Motor neuron (in vitro differentiated cells): ENCODE measurements at regions not wholly inside any gene's neighbourhood (a gene's known extent, or its start where the extent isn't known, plus 50 kb on each side); places are given as distances from the start of the nearest gene placed in this dataset.

Experiments used
- ATAC-seq, 8 experiments: fragments of 200-7000 bp; cut with Tn5 transposase; replicated peaks in 6 of 8; 2 replicates each; pipeline ENCODE4 v1.8.0; 2021; ENCODE audit warnings: mild to moderate bottlenecking in 8 of 8, moderate library complexity in 8 of 8
- H3K27ac ChIP-seq, 2 donors: fragments of 250-450 bp; sonication (Bioruptor Pico); 2 replicates each; pipeline ENCODE4 v1.9.0; 2021; ENCODE audit warnings: antibody characterized with exemption in 2 of 2, mild to moderate bottlenecking in 2 of 2, moderate library complexity in 1 of 2
- H3K4me1 ChIP-seq, 2 donors: fragments of 250-450 bp; sonication (Bioruptor Pico); replicated peaks in 1 of 2; 2 replicates each; pipeline ENCODE4 v1.6.1; 2021; ENCODE audit warnings: antibody characterized with exemption in 2 of 2, mild to moderate bottlenecking in 2 of 2, moderate library complexity in 1 of 2
- H3K4me3 ChIP-seq, 5 donors: fragments of 250-450 bp; sonication (Bioruptor Pico); 2 replicates each; pipeline ENCODE4 v1.9.0; 2021; ENCODE audit warnings: antibody characterized with exemption in 5 of 5, mild to moderate bottlenecking in 5 of 5, moderate library complexity in 4 of 5
- WGBS, 10 experiments: fragments of 450-650 bp; shearing (Covaris generic); methylation state at CpG; one replicate each; pipeline ENCODE4 v1.0.0; 2022; 5-methylcytosine and 5-hydroxymethylcytosine counted together
- in situ Hi-C, 9 experiments: fragments of 400-800 bp; cut with MboI; loops; one replicate each; pipeline ENCODE4 v1.15.0; 2021; ENCODE audit warnings: low sequenced_read_pairs in 9 of 9, low pct_unique_long_range_greater_than_20kb in 2 of 9; ENCODE audit not compliant: unreplicated experiment in 9 of 9

DNA sequence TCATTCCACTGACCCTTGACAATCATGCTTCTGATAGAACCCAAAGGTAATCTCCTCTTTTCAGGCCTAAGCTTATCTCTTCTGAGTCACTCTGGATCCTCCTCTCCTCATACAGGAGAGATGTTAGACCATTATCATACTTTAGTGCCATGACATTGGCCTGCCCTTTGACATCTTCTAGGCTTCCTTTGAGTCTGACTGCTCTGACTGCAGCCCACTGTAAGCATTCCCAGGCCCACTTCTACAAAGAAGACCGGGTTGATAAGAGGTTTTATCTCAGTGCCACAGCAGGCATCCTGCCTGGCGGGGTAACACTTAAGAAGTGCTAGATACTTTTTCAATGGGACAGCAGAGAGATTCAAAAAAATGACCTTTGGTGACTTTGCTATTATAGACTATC is 438.0 kb downstream of the KCNA4 start:
- Histone ChIP-seq H3K4me3 (no peak overlapping the region), H3K27ac (no peak overlapping the region), H3K4me1 (no peaks in the 10 kb centered on the region)
- no peak for ATAC-seq
- in situ Hi-C loops, result no loop called here
- 0 to 100% (median 17%) methylated on average over 1 to 2 of the region's 2 CpGs; no CpG with 5 or more reads in 3 of the 10 experiments for WGBS, 10 experiments

DNA sequence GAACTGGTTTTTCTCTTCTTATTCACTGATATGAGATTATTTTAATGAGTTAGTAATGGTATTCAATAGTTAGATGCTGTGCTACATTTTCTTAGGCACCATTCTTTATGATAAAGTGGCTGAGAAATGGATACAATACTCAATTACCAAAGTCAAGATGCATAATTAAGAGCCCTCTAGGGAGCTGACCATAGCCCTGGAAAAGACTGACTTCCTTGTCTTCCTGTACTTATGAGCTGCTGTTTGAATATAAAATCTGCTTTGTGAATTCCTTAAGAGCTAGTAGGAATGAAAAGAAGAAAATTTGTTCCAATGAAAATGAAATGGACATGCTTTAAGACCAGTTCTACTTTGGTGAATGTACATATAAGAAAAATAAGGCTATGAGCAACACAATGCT is 452.3 kb downstream of the KCNA4 start:
- in situ Hi-C loops, result no loop called here
- Histone ChIP-seq H3K4me3 (no peak overlapping the region), H3K27ac (no peak overlapping the region), H3K4me1 (peaks cover 0 to 11% of the 10 kb centered on the region in 2 donors)
- ATAC-seq, result peak in 1 of 8 experiments; percentile 55

DNA sequence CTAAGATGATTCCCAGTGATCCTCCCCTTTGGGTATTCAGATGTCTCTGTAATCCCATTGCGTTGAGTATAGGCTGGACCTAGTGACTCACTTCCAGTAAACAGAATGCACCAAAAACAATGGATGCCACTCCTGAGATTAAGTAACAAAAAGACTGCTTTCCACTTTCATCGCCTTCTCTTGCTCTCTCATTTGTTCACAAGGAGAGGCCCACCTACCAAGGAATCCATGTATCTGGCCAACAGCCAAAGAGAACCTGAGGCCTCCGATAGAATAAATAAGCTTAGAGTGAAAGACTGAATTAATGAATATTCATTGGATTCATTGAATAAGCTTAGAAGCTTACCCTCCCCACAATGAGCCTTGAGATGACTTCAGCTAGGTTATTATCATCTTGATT is 454.6 kb downstream of the KCNA4 start:
- no peak overlapping the region for H3K4me3 ChIP-seq
- no peak overlapping the region for H3K27ac ChIP-seq
- in situ Hi-C loops, result no loop called here
- peak; percentile 32 to 93 (median 74) for ATAC-seq
- peaks cover 0 to 11% of the 10 kb centered on the region in 2 donors for H3K4me1 ChIP-seq
- WGBS, 10 experiments, result 0 to 68% (median 30%) methylated on average over 1 to 3 of the region's 3 CpGs; no CpG with 5 or more reads in 1 of the 10 experiments

DNA sequence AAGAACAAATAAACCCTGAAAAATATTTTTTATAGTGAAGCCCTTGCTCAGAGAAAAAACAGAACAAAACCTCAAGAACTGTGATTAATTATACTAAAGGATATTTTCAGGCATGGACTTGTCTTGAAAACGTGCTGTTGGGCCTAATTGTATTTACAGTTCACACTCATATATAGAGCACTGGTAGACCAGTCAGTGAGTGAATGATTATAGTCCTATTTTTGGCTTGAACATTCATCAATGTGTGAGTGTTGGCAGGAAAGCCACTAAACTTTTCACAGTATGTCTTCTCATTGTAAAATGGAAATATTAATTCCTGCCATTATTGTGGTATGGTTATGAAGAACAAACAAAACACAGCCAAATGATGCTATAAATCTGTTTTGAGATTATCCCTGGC is 462.8 kb downstream of the KCNA4 start:
- no peaks in the 10 kb centered on the region for H3K4me1 ChIP-seq
- peak in 3 of 8 experiments; percentile 28 to 66 (median 54) for ATAC-seq
- in situ Hi-C loops, result no loop called here
- H3K27ac ChIP-seq, result no peak overlapping the region
- WGBS, 10 experiments, result 0 to 43% (median 32%) methylated on average over 1 of the region's 1 CpG; no CpG with 5 or more reads in 2 of the 10 experiments
- H3K4me3 ChIP-seq, result no peak overlapping the region

DNA sequence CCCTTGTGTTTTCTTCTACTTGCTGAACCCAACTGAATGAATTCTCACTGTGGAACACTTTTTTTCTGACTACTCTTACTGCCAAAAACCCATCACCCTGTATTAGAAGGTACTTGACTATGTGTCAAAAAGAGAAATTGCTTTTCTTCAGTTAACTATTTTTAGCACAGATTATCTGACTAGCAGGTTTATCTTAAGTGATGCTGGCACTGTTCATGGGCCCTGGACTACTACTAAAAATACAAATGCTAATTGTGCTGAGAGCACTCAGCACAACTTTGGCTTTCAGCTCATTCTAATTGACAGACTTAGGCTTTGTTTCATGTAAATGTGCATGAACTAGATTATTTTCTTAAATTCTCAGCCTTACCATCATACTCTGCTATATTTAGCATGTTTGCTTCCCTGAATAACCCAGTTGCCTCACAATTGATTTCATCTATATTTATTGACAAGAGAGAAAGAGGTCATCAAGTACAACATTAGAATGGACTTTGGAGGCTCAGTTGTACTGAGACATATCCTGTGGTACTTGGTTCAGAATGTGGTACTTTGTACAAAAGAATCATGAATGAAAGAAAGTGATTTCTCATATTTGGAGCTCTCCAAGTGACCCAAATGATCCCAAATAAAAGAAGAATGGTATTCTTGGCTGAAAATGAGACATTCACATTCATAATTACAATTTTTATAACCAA is 478.3 kb downstream of the KCNA4 start:
- in situ Hi-C loops, result no loop called here
- no peak for ATAC-seq
- no peak overlapping the region for H3K27ac ChIP-seq

DNA sequence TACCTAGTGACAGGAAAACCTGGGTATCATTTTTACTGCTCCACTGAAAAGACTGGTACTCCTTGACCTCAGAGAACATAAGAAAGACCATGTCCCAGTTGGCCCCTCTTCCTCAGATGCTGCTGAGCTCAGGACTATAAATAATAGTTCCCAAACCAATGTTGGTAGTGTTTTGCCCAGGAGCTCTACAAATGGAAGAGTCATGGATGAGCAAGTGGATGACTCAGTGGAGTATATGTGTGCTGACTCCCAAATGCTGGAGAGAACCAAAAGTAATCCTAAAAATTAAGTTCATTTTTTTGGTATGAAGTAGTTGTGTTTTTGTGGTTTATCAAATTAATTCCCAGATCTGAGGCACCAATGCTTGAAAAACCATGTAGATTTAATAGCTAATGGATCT is 482.0 kb downstream of the KCNA4 start:
- in situ Hi-C loops, result no loop called here
- no peaks in the 10 kb centered on the region for H3K4me1 ChIP-seq
- no peak overlapping the region for H3K4me3 ChIP-seq
- H3K27ac ChIP-seq, result no peak overlapping the region
- ATAC-seq, result no peak

More for the DNA sequence above, 478.3 kb downstream of the KCNA4 start:
- Histone ChIP-seq H3K4me3 (no peak overlapping the region), H3K4me1 (no peaks in the 10 kb centered on the region)

DNA sequence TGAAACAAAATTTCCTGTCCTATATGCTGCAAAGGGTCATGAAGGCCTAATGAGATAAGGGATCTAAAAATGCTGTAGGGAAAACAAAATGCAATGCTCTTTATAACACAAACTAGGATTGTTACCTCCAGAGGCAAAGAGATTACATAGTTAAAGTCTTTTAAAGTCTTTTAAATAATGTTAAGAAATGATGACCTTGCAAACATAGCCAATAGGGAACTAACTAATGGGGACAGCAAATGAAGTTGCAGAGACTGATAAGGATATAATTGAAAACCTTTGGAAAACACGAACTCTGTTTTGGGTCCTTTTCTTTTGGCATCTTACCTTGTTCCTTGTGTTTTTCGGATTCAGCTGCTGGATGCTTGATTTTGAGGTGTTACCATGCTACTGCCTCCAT is 485.9 kb downstream of the KCNA4 start:
- ATAC-seq, result no peak
- in situ Hi-C loops, result no loop called here
- WGBS, 10 experiments, result 0 to 100% (median 52%) methylated on average over 1 to 2 of the region's 2 CpGs
- H3K27ac ChIP-seq, result no peak overlapping the region
- no peaks in the 10 kb centered on the region for H3K4me1 ChIP-seq
- H3K4me3 ChIP-seq, result no peak overlapping the region

DNA sequence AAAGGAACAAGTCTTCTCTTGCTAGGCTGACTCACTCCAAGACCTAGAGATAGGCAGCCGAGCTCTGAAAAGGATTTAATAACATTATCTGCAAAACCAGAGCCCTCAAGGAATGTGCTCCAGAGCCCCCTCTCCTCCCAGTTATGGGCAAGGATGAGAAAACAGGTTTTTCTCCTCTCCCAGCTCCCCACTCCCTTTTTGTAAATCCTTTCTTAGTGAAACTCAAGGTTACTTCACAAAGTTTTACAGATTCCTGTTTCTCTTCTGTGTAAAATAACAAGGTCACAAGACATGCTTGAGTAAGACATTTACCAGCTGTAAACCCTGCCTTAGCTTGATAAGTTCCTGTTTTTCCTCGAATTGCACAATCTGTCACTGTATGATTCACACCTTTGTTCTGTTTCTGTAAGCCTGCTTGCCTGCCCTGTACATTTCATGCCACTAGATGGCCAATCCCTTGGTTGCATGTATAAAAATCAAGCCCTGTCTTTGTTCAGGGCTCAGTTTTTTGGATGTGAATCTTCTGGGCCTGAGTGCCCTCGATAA is 489.4 kb downstream of the KCNA4 start:
- no peak overlapping the region for H3K4me3 ChIP-seq
- no peaks in the 10 kb centered on the region for H3K4me1 ChIP-seq
- peak; percentile 44 to 82 (median 58) for ATAC-seq
- no peak overlapping the region for H3K27ac ChIP-seq
- WGBS, 10 experiments, result 0 to 82% (median 63%) methylated on average over 1 to 3 of the region's 3 CpGs
- in situ Hi-C loops, result no loop called here

DNA sequence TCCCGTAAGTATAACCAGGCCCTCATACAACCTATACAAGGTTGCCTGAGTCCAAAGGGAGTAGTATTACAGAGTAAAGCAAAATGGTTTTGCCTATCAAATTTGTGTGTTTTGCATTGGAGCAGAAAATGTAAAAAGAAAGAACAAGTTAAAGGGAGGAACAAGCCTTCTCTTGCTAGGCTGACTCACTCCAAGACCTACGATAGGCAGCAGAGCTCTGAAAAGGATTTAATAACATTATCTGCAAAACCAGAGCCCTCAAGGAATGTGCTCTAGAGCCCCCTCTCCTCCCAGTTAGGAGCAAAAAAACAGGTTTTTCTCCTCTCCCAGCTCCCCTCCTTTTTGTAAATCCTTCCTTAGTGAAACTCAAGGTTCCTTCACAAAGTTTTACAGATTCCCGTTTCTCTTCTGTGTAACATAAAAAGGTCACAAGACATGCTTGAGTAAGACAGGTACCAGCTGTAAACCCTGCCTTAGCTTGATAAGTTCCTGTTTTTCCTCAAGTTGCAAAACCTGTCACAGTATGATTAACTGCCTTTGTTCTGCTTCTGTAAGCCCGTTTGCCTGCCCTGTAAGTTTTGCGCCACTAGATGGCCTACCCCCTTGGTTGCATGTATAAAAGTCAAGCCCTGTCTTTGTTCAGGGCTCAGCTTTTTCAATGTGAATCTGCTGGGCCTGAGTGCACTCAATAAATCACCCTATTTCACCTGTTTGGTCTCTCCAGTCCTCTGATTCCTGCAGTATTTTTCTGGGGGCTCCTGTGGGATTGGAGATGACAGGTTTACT is 498.2 kb downstream of the KCNA4 start:
- H3K4me1 ChIP-seq, result no peaks in the 10 kb centered on the region
- WGBS, 10 experiments, result 4 to 96% (median 65%) methylated on average over 2 to 5 of the region's 5 CpGs
- H3K4me3 ChIP-seq, result no peak overlapping the region
- H3K27ac ChIP-seq, result no peak overlapping the region
- in situ Hi-C loops, result no loop called here
- ATAC-seq, result peak in 1 of 8 experiments; percentile 26

DNA sequence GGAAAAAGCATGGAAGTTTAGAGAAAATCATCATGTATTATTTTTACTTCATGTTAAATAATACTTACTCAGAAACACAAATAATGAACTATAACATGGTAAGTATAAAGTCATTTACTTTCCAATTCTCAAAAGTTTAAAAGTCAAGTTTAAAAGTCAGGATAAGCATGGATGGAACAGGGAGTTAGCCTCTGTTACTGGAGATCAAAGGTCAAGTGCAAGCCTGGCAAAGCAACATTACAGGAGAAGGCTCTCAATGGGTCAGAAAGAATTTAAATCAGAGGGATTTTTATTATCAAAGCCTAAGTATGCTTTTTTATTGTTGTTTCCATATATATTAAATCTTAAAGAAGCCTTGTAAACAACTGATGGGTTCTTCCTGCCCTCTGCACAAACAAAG is 505.4 kb downstream of the KCNA4 start:
- H3K4me3 ChIP-seq, result no peak overlapping the region
- in situ Hi-C loops, result no loop called here
- no peak for ATAC-seq
- H3K4me1 ChIP-seq, result peaks cover 3 to 7% of the 10 kb centered on the region in 2 donors
- H3K27ac ChIP-seq, result no peak overlapping the region

DNA sequence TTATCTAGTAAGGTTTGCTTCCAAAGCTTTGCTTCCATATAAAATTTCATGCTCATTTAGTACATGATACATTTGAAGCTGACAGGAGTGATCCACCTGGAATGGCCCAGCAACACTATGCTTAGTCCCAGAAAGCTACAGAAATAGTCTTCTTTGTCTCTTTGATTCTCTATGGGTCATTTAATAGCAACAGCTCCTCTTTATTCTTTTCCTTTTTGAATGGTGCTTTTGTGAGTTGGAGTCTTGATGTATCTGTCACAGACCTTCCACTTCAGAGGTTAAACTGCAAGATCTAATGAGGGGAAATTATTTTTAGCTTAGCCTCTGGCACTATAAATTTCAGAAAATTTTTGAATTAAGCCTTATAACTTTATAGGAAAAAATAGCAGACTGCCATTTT is 509.5 kb downstream of the KCNA4 start:
- in situ Hi-C loops, result no loop called here
- H3K4me3 ChIP-seq, result no peak overlapping the region
- no peak overlapping the region for H3K27ac ChIP-seq
- peaks cover 3 to 7% of the 10 kb centered on the region in 2 donors for H3K4me1 ChIP-seq
- peak in 5 of 8 experiments; percentile 47 to 74 (median 57) for ATAC-seq

DNA sequence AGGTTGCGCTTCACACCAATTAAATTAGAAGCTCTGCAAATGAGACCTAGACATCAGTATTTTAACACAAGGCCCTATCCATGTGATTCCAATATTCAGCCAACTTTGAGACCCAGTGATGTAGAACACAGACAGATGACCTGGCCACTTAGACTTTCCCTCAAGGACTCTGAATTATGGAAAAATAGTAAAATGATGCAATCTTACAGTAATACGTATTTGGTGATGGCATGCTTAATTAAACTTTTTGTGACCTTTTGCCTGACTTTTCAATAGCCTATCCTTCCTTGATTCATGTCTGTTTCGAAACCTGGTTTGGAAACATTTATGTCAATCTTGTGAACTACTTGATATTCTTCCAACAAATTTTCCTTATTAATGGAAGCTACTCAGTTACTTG is 521.2 kb downstream of the KCNA4 start:
- H3K4me1 ChIP-seq, result peaks cover 2 to 5% of the 10 kb centered on the region in 2 donors
- H3K27ac ChIP-seq, result no peak overlapping the region
- WGBS, 10 experiments, result 17 to 100% (median 84%) methylated on average over 1 to 3 of the region's 3 CpGs
- in situ Hi-C loops, result no loop called here
- ATAC-seq, result peak in 3 of 8 experiments; percentile 15 to 69 (median 33)
- H3K4me3 ChIP-seq, result no peak overlapping the region

DNA sequence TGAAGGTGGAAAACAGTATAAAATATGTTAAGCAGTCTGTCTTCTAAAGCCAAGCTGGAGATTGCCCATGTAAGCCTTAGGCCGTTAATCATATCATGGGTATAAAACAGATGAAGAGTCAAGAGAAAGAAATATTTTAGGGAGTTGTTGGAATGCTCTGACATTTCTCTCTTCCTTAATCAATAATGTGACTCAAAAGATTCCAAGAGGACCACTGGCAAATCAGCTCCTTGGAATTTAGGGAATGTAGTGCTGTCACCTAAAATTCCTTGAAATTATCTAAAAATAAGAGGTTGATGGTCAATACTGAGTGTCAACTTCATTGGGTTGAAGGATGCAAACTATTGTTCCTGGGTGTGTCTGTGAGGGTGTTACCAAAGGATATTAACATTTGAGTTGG is 525.9 kb downstream of the KCNA4 start:
- Histone ChIP-seq H3K4me1 (peaks cover 2 to 4% of the 10 kb centered on the region in 2 donors), H3K27ac (no peak overlapping the region), H3K4me3 (no peak overlapping the region)
- WGBS, 10 experiments, result 0 to 100% (median 80%) methylated on average over 1 of the region's 1 CpG; no CpG with 5 or more reads in 3 of the 10 experiments
- no peak for ATAC-seq
- in situ Hi-C loops, result no loop called here

DNA sequence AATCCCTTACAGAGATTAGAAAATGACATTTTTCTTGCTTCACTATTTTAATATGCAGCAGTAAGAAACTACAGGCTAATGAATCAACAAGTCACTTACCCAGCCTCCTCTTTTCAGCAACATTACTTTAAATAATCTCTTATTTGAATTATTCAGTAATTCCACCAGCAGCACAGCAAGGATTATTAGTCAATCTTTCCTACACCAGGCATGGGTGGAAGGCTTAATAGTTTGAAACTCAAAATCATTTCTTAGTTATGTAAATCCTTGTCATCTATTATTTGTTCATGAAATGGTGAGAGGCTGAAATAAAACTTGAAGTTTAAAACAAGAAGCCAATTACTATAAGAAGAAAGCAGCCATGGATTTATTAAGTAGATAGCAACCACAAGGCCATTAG is 530.5 kb downstream of the KCNA4 start:
- H3K27ac ChIP-seq, result no peak overlapping the region
- in situ Hi-C loops, result no loop called here
- no peak overlapping the region for H3K4me3 ChIP-seq
- no peaks in the 10 kb centered on the region for H3K4me1 ChIP-seq
- ATAC-seq, result no peak
